ENCODE measurements at regions not wholly inside any gene's neighbourhood (a gene's known extent, or its start where the extent isn't known, plus 50 kb on each side); places are given as distances from the start of the nearest gene placed in this dataset.

- DNase-seq (ENCODE audit: low read depth in 2 of 3, low spot score in 1 of 3) = no peak
Observed at GRCh38 chr17:69880591-69881112, 194.4 kb upstream of the KCNJ16 start.

DNA sequence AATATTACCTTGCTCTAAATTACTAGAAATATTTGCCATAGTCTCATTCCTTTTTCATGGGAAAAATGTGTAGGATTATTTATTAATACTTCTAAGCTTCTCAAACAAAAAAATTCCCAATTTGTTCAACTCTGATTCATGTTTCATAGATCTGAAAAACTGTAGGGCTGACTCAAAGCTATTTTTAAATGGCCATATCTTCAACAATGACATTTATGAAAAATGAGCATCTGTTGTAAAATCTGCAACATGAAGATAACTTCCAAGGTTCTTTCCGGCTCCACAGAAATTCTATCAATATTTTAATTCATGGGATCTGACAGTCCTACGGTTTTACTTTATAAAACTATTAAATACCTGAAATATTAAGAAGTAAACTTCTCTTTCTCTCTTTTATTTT is 192.7 kb upstream of the KCNJ16 start:
- no peak for DNase-seq (ENCODE audit: low read depth in 2 of 3, low spot score in 1 of 3)

DNA sequence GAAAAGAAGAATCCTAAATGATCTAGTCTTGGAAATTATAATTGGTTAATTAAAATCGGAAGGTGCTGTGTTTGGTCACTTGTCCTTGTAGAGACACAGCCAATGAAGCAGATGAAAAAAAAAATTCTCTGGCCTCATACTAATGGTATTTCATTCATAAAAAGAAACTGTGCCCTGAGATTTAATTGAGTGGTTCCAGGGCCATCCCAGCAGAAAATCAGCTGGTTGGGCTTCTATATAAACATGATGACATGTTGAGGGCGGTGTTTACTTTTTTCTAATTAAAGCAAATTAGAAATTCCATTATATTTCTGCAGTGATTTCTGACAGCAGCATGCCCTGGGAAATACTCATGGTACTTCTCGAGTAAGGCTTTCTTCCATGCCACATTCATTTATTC is 191.9 kb upstream of the KCNJ16 start:
- no peak for DNase-seq (ENCODE audit: low read depth in 2 of 3, low spot score in 1 of 3)

DNA sequence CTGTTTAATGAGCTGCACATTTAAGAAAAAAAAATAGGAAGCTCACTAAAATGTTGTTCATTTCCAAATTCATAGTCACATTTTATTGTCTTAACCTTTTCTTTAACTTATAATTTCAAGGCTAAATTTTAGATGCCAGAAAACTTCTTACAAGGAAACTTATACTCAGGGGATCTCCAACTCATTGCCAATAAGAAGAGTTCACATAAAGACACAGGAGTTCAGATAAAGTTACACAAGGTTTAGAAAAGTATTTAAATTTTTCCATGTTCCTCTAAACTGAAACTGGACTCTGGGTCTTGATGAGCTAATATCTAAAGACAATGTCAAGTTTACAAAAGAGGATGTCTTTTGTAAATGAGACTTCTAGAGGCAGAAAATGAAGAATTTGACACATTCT is 190.7 kb upstream of the KCNJ16 start:
- no peak for DNase-seq (ENCODE audit: low read depth in 2 of 3, low spot score in 1 of 3)

DNA sequence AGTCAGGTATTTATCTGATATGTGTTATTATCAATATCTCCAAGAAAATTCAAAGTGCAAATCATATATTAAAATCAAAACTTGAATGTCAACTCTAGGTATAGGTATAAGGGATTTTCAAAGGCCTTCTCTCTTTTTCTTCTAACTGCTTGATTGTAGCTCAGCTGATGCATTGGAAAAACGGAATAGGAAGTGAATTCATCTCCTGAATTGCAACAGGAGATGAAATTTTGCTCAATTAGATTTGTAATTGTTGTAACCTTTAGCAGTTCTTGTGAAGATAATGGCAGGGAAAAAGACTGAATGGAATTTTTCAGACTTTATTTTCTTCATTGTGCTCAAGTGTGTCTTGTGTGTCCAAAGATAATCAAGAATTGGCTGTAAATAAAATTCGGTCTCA is 190.2 kb upstream of the KCNJ16 start:
- no peak for DNase-seq (ENCODE audit: low read depth in 2 of 3, low spot score in 1 of 3)

- DNase-seq (ENCODE audit: low read depth in 2 of 3, low spot score in 1 of 3) = no peak
Observed at GRCh38 chr17:69898601-69899000, 176.4 kb upstream of the KCNJ16 start.

- DNase-seq (ENCODE audit: low read depth in 2 of 3, low spot score in 1 of 3) = no peak
Observed at GRCh38 chr17:69900101-69900500, 174.9 kb upstream of the KCNJ16 start.

DNA sequence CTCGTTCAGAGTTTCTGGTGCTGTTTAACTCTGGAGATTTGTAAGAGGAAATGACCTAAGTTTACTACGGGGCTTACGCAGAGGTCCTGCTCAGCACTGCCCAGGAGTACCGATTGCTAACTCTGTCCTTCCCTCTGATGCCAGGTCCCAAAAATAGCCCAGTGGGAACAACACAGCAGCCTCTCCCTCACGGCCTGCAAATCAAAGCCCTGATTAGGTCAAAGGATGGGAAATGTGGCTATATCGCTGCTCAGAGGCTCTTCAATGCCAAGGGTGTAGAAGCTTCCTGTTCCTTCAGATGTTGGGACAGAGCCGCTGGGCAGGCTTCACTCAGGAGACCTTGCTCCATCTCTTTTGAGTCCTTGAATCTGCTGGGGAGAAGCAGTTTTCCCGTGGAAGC is 174.2 kb upstream of the KCNJ16 start:
- no peak for DNase-seq (ENCODE audit: low read depth in 2 of 3, low spot score in 1 of 3)

DNA sequence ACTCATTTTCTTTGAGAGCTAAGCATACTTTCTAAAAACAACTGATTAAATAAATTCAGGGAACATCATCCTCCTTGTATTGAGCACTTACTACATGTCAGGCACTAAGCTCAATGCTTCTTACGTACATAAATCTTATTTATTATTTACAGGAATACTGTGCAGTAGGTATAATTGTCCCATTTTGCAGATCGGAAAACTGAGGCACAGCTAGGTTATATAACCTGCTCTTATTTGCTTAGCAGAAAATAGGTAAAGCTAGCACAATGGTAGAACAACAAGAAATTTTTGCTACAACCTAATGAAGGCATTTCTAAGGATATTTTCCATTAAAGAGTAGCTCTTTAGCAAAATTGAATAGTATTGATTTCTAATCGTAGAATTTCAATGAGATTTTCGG is 168.7 kb upstream of the KCNJ16 start:
- DNase-seq (ENCODE audit: low read depth in 2 of 3, low spot score in 1 of 3) = no peak

- no peak for DNase-seq (ENCODE audit: low read depth in 2 of 3, low spot score in 1 of 3)
Observed at GRCh38 chr17:69907132-69907847, 167.7 kb upstream of the KCNJ16 start.

DNA sequence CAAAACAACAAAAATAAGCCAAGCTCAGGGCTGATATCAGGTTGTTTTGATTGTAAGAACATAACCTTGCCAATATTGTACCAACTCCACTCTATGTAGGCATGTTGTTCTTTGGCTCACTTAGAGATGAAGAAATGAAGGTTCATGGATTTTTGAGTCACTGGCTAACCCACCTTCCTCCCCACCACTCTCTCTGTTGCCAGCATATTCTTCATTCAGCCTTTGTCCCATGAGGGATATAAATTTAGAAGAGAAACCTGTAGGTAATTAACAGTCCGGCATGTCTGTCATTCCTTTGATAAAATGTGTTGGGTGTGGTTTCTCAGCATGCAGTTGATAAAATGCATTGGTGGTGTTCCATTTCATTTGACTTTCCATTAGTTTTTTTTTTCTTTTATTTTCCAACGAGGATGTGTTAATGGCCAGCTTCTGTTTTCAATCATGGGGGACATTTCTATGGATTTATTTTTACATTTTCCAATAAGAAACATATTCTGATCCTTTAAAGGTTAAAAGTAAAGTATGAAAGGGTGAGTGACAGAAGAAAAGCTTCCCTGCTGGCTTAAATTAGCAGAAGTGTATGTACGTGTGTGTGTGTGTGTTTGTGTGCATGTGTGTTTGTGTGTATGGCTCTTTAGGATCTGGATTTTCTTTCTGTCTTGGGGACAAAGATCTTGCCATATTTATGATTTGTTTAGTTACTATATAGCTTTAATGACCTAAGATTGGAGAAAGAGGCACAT is 166.2 kb upstream of the KCNJ16 start:
- no peak for DNase-seq (ENCODE audit: low read depth in 2 of 3, low spot score in 1 of 3)

DNA sequence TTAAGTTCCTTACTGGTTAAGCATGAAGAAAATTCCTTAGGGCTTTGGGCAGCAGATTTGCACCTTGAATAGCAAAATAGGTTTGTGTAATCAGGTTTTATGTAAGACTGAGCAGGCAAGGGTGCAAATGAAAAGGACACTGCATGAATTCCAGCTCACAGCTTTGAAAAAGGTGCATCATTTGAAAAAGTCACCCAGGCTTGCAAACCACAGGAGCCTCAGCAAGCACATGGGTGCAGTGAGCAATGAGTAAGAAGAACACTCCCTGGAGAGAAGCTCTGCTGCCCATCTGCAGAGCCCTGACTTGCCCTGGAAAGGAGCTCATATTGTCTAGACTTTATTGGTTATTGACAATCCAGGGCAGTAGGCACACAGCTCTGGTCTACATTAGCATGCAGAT is 165.6 kb upstream of the KCNJ16 start:
- DNase-seq (ENCODE audit: low read depth in 2 of 3, low spot score in 1 of 3) = no peak

DNA sequence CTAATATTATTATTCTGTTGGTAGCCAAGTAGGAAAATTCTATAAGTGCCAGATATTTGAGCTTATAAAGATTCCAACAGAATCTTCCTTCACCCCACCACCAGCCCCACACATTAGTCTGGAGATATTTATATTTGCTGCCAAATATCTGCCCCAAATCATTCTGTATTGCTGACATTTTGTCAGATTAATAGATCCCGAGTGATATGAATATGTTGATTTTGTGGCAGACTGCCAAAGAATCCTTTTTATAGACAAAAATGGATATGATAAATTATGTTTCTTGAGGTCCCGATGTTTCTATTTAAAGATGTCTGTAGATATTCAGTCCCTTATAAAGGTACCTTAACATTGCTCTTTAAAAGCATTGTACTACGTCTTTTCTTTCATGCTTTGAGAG is 162.2 kb upstream of the KCNJ16 start:
- no peak for DNase-seq (ENCODE audit: low read depth in 2 of 3, low spot score in 1 of 3)

DNA sequence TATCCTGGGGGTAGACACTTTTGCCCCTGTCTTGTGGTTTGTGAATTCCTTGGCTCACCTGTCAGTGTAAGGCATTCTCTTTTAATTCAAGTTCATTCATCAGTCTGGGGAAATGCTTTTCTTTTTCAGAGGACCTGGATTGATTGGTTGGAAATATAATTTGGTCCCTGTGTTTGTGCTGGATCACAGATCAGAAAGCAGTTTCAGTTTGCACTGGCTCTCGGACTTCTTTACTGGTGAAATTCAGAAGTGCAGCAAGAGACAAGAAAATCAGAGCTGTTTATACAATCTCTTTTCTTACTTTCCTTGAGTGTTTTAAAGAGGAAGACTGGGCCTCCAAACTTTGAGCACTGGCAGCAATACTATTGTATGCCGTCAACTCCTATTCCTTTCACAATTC is 161.8 kb upstream of the KCNJ16 start:
- no peak for DNase-seq (ENCODE audit: low read depth in 2 of 3, low spot score in 1 of 3)

- DNase-seq (ENCODE audit: low read depth in 2 of 3, low spot score in 1 of 3) = no peak
Observed at GRCh38 chr17:69913616-69914015, 161.4 kb upstream of the KCNJ16 start.

GRCh38 chr17:69914520-69914919 is 160.5 kb upstream of the KCNJ16 start:
- DNase-seq (ENCODE audit: low read depth in 2 of 3, low spot score in 1 of 3) = no peak

GRCh38 chr17:69916761-69917160 is 158.3 kb upstream of the KCNJ16 start:
- DNase-seq (ENCODE audit: low read depth in 2 of 3, low spot score in 1 of 3) = no peak

GRCh38 chr17:69918164-69918563 is 156.9 kb upstream of the KCNJ16 start:
- DNase-seq (ENCODE audit: low read depth in 2 of 3, low spot score in 1 of 3) = no peak

DNA sequence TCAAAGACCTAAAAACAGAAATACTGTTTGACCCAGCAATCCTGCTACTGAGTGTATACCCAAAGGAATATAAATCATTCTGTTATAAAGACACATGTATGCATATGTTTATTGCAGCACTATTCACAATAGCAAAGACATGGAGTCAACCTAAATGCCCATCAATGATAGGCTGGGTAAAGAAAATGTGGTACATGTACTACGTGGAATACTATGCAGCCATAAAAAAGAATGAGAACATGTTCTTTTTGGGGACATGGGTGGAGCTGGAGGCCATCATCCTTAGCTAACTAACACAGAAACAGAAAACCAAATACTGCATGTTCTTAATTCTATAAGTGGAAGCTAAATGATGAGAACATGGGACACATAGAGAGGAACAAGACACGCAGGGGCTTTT is 155.2 kb upstream of the KCNJ16 start:
- no peak for DNase-seq (ENCODE audit: low read depth in 2 of 3, low spot score in 1 of 3)

GRCh38 chr17:69921046-69921445 is 154.0 kb upstream of the KCNJ16 start:
- DNase-seq (ENCODE audit: low read depth in 2 of 3, low spot score in 1 of 3) = no peak

DNA sequence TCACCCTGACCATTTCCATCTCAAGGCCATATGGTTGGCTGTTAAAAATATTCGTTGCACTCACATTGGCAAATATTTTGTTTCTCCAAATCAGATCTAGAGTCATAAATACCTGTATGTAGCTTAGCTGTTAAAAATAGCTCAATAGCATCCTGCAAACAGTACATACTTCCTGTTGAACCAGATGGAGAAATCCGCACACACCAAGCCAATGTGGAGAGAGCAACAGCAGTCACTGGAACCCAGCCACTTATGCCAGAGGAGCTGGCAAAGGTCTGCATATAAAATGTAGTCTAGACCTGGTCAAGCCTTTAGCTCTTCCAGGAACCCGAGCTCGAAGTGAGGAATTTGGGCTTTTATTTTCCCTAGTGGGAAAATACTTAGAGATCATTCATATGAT is 146.4 kb upstream of the KCNJ16 start:
- no peak for DNase-seq (ENCODE audit: low read depth in 2 of 3, low spot score in 1 of 3)

- DNase-seq (ENCODE audit: low read depth in 2 of 3, low spot score in 1 of 3) = no peak
Observed at GRCh38 chr17:69936996-69937395, 138.0 kb upstream of the KCNJ16 start.

GRCh38 chr17:69943058-69943457 is 132.0 kb upstream of the KCNJ16 start:
- DNase-seq (ENCODE audit: low read depth in 2 of 3, low spot score in 1 of 3) = no peak
